ENCODE measurements at regions not wholly inside any gene's neighbourhood (a gene's known extent, or its start where the extent isn't known, plus 50 kb on each side); places are given as distances from the start of the nearest gene placed in this dataset.

GRCh38 chr13:81987677-81988357, 1646.9 kb upstream of the SPRY2 start:
- TF ChIP-seq, protein P1, sequence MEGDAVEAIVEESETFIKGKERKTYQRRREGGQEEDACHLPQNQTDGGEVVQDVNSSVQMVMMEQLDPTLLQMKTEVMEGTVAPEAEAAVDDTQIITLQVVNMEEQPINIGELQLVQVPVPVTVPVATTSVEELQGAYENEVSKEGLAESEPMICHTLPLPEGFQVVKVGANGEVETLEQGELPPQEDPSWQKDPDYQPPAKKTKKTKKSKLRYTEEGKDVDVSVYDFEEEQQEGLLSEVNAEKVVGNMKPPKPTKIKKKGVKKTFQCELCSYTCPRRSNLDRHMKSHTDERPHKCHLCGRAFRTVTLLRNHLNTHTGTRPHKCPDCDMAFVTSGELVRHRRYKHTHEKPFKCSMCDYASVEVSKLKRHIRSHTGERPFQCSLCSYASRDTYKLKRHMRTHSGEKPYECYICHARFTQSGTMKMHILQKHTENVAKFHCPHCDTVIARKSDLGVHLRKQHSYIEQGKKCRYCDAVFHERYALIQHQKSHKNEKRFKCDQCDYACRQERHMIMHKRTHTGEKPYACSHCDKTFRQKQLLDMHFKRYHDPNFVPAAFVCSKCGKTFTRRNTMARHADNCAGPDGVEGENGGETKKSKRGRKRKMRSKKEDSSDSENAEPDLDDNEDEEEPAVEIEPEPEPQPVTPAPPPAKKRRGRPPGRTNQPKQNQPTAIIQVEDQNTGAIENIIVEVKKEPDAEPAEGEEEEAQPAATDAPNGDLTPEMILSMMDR (IDR thresholded peaks at IDR 0.05; ENCODE audit: low read depth, low read length), result no peak
- TF ChIP-seq POLR2A (IDR thresholded peaks at IDR 0.05; ENCODE audit: extremely low read depth, insufficient read length) (no peak), MYC (IDR thresholded peaks at IDR 0.05; ENCODE audit: low read depth, low read length) (no peak)
